ENCODE measurements at regions not wholly inside any gene's neighbourhood (a gene's known extent, or its start where the extent isn't known, plus 50 kb on each side); places are given as distances from the start of the nearest gene placed in this dataset.

GRCh38 chr3:19093084-19093483 is 55.2 kb upstream of the KCNH8 start:
- DNase-seq: no peak

- no peak for DNase-seq
Observed at GRCh38 chr3:19077388-19077787, 70.9 kb upstream of the KCNH8 start.

DNA sequence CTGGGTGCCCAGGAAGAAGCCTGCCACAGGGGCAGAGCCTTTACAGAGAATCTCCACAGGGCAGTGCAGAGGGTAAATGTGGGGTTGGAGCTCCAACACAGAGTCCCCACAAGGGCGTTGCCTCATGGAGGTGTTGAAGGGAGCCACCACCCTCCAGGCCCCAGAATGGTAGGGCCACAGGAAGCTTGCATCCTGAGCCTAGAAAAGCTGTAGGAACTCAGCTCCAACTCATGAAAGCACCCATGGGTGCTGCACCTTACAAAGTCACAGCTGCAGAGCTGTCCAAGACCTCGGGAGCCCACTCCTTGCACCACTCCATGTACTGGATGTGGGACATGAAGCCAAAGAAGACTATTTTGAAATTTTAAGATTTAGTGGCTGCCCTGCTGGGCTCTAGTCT is 73.3 kb upstream of the KCNH8 start:
- DNase-seq: no peak

DNA sequence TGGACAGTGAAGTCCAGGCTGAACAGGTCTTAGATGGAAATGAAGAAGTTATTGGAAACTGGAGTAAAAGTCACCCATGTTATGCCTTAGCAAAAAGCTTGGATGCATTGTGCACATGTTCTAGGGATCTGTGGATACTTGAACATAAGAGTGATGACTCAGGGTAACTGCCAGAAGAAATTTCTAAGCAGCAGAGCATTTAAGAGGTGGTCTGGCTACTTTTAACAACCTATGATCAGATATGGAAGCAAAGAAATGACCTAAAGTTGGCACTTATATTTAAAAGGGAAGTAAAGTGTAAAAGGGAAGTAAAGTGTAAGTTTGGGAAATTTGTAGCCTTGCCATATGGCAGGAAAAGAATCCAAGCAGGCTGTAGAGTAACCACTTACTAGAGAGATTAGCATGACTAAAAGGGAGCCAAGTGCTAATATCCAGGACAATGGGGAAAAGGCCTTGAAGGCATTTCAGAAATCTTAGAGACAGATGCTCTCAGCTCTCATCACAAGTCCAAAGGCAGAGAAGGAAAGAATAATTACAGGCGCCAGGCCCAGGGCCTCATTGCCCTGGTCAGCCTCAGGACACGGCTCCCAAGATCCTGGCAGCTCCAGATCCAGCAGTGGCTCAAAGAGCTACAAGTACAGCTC is 73.9 kb upstream of the KCNH8 start:
- DNase-seq: no peak

DNA sequence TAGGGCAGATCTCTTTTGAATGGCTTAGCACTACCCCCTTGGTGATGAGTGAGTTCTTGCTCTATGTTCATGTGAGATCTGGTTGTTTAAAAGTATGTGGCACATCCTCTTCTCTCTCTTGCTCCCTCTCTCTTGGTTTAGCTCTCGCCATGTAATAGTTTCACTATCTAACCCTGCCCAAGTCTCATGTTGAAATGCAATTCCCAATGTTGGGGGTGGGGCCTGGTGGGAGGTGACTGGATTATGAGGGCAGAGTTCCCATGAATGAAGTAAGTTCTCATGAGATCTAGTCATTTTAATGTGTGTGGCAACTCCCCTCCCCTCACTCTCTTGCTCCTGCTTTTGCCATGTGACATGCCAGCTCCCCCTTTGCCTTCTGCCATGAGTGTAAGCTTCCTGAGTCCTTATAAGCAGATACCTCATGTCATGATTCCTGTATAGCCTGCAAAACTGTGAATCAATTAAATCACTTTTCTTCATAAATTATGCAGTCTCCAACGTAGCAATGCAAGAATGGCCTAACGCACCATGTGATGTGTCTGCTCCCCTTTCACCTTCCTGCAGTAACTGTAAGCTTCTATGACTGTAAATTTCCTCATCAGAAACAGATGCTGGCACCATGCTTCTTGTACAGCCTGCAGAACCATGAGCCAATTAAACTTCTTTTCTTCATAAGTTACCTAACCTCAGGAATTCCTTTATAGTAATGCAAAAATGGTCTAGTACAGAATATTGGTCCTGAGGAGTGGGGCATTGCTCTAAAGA is 74.8 kb upstream of the KCNH8 start:
- DNase-seq: no peak

DNA sequence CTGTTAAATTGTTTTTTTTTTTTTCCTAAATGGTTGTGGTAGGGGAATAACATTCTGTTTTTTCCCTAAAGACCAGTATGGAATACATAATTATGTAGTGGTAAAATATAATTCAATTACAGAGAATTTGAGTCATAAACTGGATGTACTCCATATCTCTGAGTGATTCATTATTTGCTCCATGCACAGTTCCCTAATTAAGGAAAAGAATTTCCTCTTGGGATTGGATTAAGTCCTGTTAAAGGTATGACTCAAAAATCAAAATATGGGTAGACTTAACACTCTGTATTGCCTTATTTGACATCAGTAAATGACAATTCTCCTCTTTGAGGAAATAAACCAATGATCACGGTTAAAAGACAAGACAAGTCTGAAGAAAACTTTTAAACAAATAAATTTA is 78.0 kb upstream of the KCNH8 start:
- DNase-seq: no peak

GRCh38 chr3:19065027-19065426 is 83.3 kb upstream of the KCNH8 start:
- no peak for DNase-seq

DNA sequence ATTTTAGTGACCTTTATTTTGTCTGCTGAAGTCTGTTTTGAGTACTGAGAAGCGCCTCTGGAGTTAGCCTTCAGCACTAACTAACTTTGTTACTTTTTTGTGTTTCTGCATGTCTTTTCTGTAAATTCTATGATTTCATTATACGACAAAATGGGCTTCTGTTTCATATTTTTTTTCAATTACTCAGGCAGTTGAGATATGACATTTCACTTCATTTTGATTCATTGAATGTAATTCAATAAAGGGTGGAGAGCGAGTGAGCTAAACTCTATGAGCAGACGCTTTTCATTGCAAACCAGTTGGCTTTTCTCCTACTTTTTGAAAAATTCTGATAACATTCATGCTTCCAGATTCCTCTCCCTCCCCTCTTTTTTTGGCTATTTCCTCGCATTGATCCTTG is 84.4 kb upstream of the KCNH8 start:
- no peak for DNase-seq

- no peak for DNase-seq
Observed at GRCh38 chr3:19060404-19060803, 87.9 kb upstream of the KCNH8 start.

- DNase-seq: no peak
Observed at GRCh38 chr3:19052874-19053273, 95.4 kb upstream of the KCNH8 start.

DNA sequence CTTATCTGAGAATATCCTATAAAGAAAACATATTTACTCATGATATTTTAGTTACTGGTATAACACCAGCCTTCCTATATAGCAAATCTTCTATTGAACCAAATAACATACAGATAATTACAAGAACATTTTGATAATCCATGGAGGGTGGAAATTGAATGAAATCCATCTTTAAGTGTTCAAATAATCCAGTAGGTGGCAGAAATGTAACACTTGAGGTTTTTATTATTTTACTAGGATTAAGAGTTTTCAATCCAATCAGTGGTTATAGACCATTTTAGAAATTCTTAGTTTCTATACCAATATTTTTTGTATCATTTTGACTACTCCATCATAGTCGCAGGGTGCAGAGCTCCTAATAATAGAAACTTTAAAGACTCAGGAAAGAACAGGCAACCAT is 101.9 kb upstream of the KCNH8 start:
- DNase-seq: no peak

- no peak for DNase-seq
Observed at GRCh38 chr3:19030522-19030839, 117.8 kb upstream of the KCNH8 start.

GRCh38 chr3:19029837-19030521 is 118.3 kb upstream of the KCNH8 start:
- DNase-seq: no peak

DNA sequence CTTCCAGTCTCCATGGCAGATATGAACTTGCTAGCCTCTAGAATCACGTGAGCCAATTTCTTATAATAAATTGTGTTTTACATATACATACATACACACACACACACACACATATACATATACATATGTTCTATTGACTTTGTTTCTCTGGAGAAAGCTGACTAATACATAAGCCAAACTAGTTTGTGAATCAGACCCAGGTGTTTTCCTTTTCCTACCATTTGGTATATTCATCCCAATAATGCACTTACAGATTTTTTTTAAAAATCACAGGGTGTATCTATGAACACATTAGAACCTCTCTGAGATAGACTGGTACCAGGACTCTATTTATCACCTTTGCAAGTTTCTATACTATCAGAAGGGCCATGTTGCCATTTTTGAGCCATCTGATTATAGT is 122.9 kb upstream of the KCNH8 start:
- no peak for DNase-seq

DNA sequence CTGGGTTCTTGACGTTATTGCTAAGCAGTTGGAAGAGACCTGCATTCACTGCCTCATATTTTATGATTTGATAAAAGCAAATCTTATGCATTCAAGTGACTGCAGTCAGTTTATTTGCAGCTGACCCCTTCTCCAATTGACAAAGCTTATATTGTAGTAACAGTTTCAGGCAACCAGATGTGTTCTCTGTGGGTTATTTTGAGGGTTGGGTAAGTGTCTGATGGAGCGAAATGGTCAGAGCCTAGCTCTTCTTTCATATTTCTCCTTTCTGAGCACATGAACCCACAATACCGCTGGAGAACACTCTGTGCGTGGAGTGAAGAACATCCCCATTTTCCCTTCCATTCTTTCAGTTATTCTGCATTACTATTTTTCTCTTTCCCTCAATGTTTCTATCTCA is 125.8 kb upstream of the KCNH8 start:
- no peak for DNase-seq

- no peak for DNase-seq
Observed at GRCh38 chr3:19016851-19017250, 131.5 kb upstream of the KCNH8 start.

- no peak for DNase-seq
Observed at GRCh38 chr3:19013879-19014278, 134.4 kb upstream of the KCNH8 start.

DNA sequence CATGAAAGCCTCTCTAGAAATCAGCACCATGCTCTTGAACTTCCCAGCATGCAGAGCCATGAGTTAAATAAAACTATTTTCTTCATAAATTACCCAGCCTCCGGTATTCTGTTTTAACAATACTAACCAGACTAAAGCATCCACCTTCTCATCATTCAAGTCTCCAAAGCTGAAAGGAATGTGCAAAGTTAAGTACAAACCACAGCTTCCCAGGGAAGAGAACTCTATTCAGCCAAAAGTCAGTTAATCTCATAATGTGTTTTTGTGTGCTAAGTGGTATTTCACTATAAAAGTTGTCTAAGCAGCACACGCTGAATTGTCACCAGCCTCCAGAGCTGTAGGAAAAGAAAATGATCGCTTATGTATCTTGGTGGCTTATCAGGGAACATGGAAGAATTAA is 135.5 kb upstream of the KCNH8 start:
- DNase-seq: no peak

GRCh38 chr3:19002606-19003005 is 145.7 kb upstream of the KCNH8 start:
- no peak for DNase-seq

- no peak for DNase-seq
Observed at GRCh38 chr3:18998069-18998468, 150.2 kb upstream of the KCNH8 start.

GRCh38 chr3:18992709-18993108 is 155.6 kb upstream of the KCNH8 start:
- no peak for DNase-seq

DNA sequence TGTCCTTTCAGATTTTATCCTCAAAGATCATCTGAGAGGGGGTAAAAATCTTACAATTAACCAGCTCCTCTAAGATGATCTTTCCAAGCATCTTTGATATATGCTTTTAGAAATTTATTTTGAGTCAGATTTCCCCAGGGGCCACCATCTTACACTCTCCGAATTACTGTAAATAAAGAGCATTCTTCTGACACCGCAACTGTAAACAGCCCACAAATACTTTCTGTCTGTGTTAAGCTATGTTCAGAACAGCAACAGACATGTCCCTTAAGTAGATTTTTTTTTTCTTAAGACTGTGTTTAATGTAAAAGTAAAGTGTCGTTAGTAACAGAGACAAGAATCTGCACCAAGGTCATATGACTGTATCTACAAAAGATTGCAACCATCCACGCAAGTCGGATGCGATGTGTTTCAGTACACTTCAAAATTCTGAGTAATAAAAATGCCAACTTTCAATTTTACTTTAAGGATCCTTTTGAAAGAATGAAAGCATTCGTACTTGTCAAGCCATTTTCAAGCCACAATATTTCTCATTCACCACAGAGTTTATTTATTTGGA is 159.0 kb upstream of the KCNH8 start:
- no peak for DNase-seq

GRCh38 chr3:18988614-18989229 is 159.6 kb upstream of the KCNH8 start:
- peak; percentile 14 for DNase-seq
